H1 (cell line): ENCODE measurements at regions not wholly inside any gene's neighbourhood (a gene's known extent, or its start where the extent isn't known, plus 50 kb on each side); places are given as distances from the start of the nearest gene placed in this dataset.

ENCODE experiments used
- CTCF ChIA-PET: fragments of 300-600 bp; sonication (Branson Sonifier 250); formaldehyde crosslinking; loops from one replicate; lab custom pipeline; 2021; ENCODE audit not compliant: partially characterized antibody; lab: Charles Lee
- POLR2A ChIA-PET: fragments of 300-600 bp; sonication (Branson Sonifier 250); formaldehyde crosslinking; loops from one replicate; lab custom pipeline; 2021; ENCODE audit warnings: inconsistent platforms; ENCODE audit not compliant: partially characterized antibody; lab: Charles Lee
- DNase-seq, 2 experiments: peaks; one replicate each; pipeline versions ENCODE4 v3.0.0 to v3.0.0-alpha.2; 2010 to 2022; ENCODE audit warnings: low spot score in 2 of 2, low read depth in 1 of 2, mixed read lengths in 1 of 2
- FAIRE-seq: peaks from 2 replicates; lab custom pipeline; 2011; peaks lifted over from hg19 to GRCh38; lab: Jason Lieb, UNC
- H2AFZ ChIP-seq: 2 replicates; pipeline ENCODE4 v1.8.1; 2012; ENCODE audit warnings: low read length, inconsistent platforms
- H2AK5ac ChIP-seq: 2 replicates; pipeline ENCODE4 v1.6.1; 2013; ENCODE audit warnings: low read depth, low read length
- H2BK120ac ChIP-seq: replicated peaks from 2 replicates; pipeline ENCODE3; 2013; ENCODE audit warnings: low read depth, low read length, inconsistent platforms
- H2BK12ac ChIP-seq: 2 replicates; pipeline ENCODE4 v1.6.1; 2013; ENCODE audit warnings: low read depth, low read length
- H2BK15ac ChIP-seq: 2 replicates; pipeline ENCODE4 v1.6.1; 2013; ENCODE audit warnings: low read length
- H2BK20ac ChIP-seq: 2 replicates; pipeline ENCODE4 v1.6.1; 2013; ENCODE audit warnings: low read length
- H2BK5ac ChIP-seq: 2 replicates; pipeline ENCODE4 v1.6.1; 2013; ENCODE audit warnings: low read depth, low read length
- H3K14ac ChIP-seq: 2 replicates; pipeline ENCODE4 v1.6.1; 2013; ENCODE audit warnings: inconsistent platforms; ENCODE audit not compliant: insufficient read length
- H3K18ac ChIP-seq: 2 replicates; pipeline ENCODE4 v1.6.1; 2013; ENCODE audit warnings: low read length; ENCODE audit errors: extremely low read depth
- H3K23ac ChIP-seq: 2 replicates; pipeline ENCODE4 v1.6.1; 2013; ENCODE audit warnings: inconsistent platforms; ENCODE audit not compliant: insufficient read length
- H3K23me2 ChIP-seq: 2 replicates; pipeline ENCODE4 v1.6.1; 2013; ENCODE audit warnings: low read depth, low read length
- H3K27ac ChIP-seq: 2 replicates; pipeline ENCODE4 v1.6.1; 2011; ENCODE audit warnings: low read depth, low read length, inconsistent platforms
- H3K27me3 ChIP-seq, 4 experiments: replicated peaks in 1 of 4; 1 replicate in 1 of 4; 2 replicates in 3 of 4; pipeline versions ENCODE4 v1.6.1 to v1.8.1; 2011 to 2013; ENCODE audit warnings: low read length in 3 of 4, mild to moderate bottlenecking in 3 of 4, inconsistent platforms in 2 of 4, mixed read lengths in 2 of 4, moderate library complexity in 1 of 4; ENCODE audit not compliant: control insufficient read depth in 3 of 4, insufficient read depth in 3 of 4; ENCODE audit errors: extremely low read depth in 1 of 4
- H3K36me3 ChIP-seq, 4 experiments: 2 replicates each; pipeline versions ENCODE4 v1.6.1 to v1.8.1; 2011 to 2013; ENCODE audit warnings: mild to moderate bottlenecking in 4 of 4, low read length in 3 of 4, moderate library complexity in 2 of 4, control low read depth in 1 of 4, inconsistent platforms in 1 of 4; ENCODE audit not compliant: insufficient read depth in 4 of 4, control insufficient read depth in 2 of 4
- H3K4ac ChIP-seq: replicated peaks from 2 replicates; pipeline ENCODE3; 2013; ENCODE audit warnings: low read length, low read depth, mixed read lengths, inconsistent platforms; ENCODE audit not compliant: insufficient read length
- H3K4me1 ChIP-seq, 4 experiments: replicated peaks in 1 of 4; 1 replicate in 1 of 4; 2 replicates in 3 of 4; pipeline versions ENCODE4 v1.6.1 to v1.8.1; 2011 to 2013; ENCODE audit warnings: low read length in 3 of 4, inconsistent platforms in 2 of 4, mixed read lengths in 1 of 4; ENCODE audit not compliant: insufficient read depth in 4 of 4, control insufficient read depth in 3 of 4
- H3K4me2 ChIP-seq, 2 experiments: 2 replicates each; pipeline versions ENCODE4 v1.6.1 to v1.8.1; 2011 to 2013; ENCODE audit warnings: low read depth in 2 of 2, low read length in 2 of 2, control low read depth in 1 of 2, inconsistent platforms in 1 of 2, mild to moderate bottlenecking in 1 of 2; ENCODE audit not compliant: insufficient read depth in 1 of 2
- H3K4me3 ChIP-seq, 4 experiments: fragments of 200-600, 300-600 bp in 1 of 4; sonication (generic), shearing (Covaris generic), sonication (Bioruptor Twin) in 1 of 4; 2 replicates each; pipeline versions ENCODE4 v1.5.1 to v1.8.1; 2011 to 2016; ENCODE audit warnings: low read length in 4 of 4, low read depth in 3 of 4, control low read depth in 2 of 4, inconsistent platforms in 2 of 4, mild to moderate bottlenecking in 2 of 4, mixed read lengths in 1 of 4, moderate library complexity in 1 of 4; ENCODE audit not compliant: insufficient read depth in 2 of 4; ENCODE audit errors: extremely low read depth in 1 of 4
- H3K56ac ChIP-seq: replicated peaks from 2 replicates; pipeline ENCODE3; 2013; ENCODE audit warnings: low read depth, mild to moderate bottlenecking, mixed read lengths, low read length, inconsistent platforms; ENCODE audit not compliant: insufficient read length
- H3K79me1 ChIP-seq: 2 replicates; pipeline ENCODE4 v1.6.1; 2013; ENCODE audit warnings: low read depth, low read length, control low read depth
- H3K79me2 ChIP-seq, 2 experiments: 2 replicates each; pipeline versions ENCODE4 v1.6.1 to v1.8.1; 2012 to 2013; ENCODE audit warnings: low read length in 2 of 2, mild to moderate bottlenecking in 2 of 2, inconsistent platforms in 1 of 2; ENCODE audit not compliant: insufficient read depth in 2 of 2, control insufficient read depth in 1 of 2
- H3K9ac ChIP-seq, 4 experiments: replicated peaks in 1 of 4; 1 replicate in 1 of 4; 2 replicates in 3 of 4; pipeline versions ENCODE4 v1.6.1 to v1.8.1; 2011 to 2013; ENCODE audit warnings: low read depth in 3 of 4, low read length in 3 of 4, control low read depth in 2 of 4, mild to moderate bottlenecking in 2 of 4, moderate library complexity in 2 of 4, inconsistent platforms in 1 of 4; ENCODE audit errors: extremely low read depth in 1 of 4
- H3K9me3 ChIP-seq, 2 experiments: 2 replicates each; pipeline versions ENCODE4 v1.6.1 to v1.8.1; 2012 to 2013; ENCODE audit warnings: mild to moderate bottlenecking in 2 of 2, moderate library complexity in 2 of 2, control low read depth in 1 of 2, inconsistent platforms in 1 of 2, low read depth in 1 of 2, low read length in 1 of 2, mixed read lengths in 1 of 2; ENCODE audit not compliant: insufficient read depth in 2 of 2
- H4K20me1 ChIP-seq, 2 experiments: replicated peaks in 1 of 2; 2 replicates each; pipeline versions ENCODE3 to v1.8.1; 2011 to 2013; ENCODE audit warnings: inconsistent platforms in 2 of 2, low read length in 2 of 2, mild to moderate bottlenecking in 1 of 2; ENCODE audit not compliant: insufficient read depth in 2 of 2, control insufficient read depth in 1 of 2
- H4K5ac ChIP-seq: 2 replicates; pipeline ENCODE4 v1.6.1; 2013; ENCODE audit warnings: low read length, low read depth, mixed read lengths, inconsistent platforms; ENCODE audit not compliant: insufficient read length
- H4K8ac ChIP-seq: 2 replicates; pipeline ENCODE4 v1.8.0; 2013; ENCODE audit warnings: mild to moderate bottlenecking, moderate library complexity, low read length, inconsistent platforms; ENCODE audit not compliant: insufficient read depth; ENCODE audit errors: extremely low read depth
- H4K91ac ChIP-seq: replicated peaks from 2 replicates; pipeline ENCODE3; 2013; ENCODE audit warnings: low read length, mixed read lengths, inconsistent platforms; ENCODE audit not compliant: insufficient read length
- JUN ChIP-seq: IDR thresholded peaks from 2 replicates; pipeline ENCODE4 v1.6.1; 2011; ENCODE audit warnings: low read depth, mild to moderate bottlenecking, improper control_type of control experiment, low read length
- RBBP5 ChIP-seq: IDR thresholded peaks from 2 replicates; pipeline ENCODE4 v1.7.1; 2012; ENCODE audit warnings: low read depth, mild to moderate bottlenecking, inconsistent platforms, low read length, moderate library complexity, borderline replicate concordance
- RNF2 ChIP-seq: fragments of 200-900, 300-1000 bp; sonication (generic); IDR thresholded peaks from 2 replicates; pipeline ENCODE4 v1.7.1; 2016; ENCODE audit warnings: borderline replicate concordance, low read depth, mild to moderate bottlenecking, antibody characterized with exemption, low read length; ENCODE audit not compliant: poor library complexity, severe bottlenecking; ENCODE audit errors: missing control alignments
- SAP30 ChIP-seq: fragments of 300-600 bp; sonication (generic); IDR thresholded peaks from 2 replicates; pipeline ENCODE4 v1.7.1; 2012; ENCODE audit warnings: low read length, moderate library complexity, mild to moderate bottlenecking, inconsistent platforms; ENCODE audit not compliant: insufficient read depth, insufficient replicate concordance
- WGBS, 2 experiments: shearing (Covaris generic) in 1 of 2; methylation state at CpG; one replicate each; pipeline versions ENCODE4 v1.1.6 to v1.1.7; 2013 to 2015; ENCODE audit warnings: low lambda C conversion rate in 2 of 2, mixed read lengths in 2 of 2, inconsistent platforms in 1 of 2, low coverage in 1 of 2, missing lambda C conversion rate in 1 of 2; ENCODE audit not compliant: insufficient replicate concordance in 2 of 2, insufficient coverage in 1 of 2, insufficient read length in 1 of 2; ENCODE audit errors: extremely low coverage in 1 of 2, missing lambda C conversion rate in 1 of 2; 5-methylcytosine and 5-hydroxymethylcytosine counted together

- Histone ChIP-seq H4K91ac (no peak overlapping the region), H3K14ac (no peak overlapping the region), H3K23ac (no peak overlapping the region), H3K79me2 (no peaks in the 10 kb centered on the region), H2BK15ac (no peak overlapping the region), H3K27ac (no peak overlapping the region), H4K8ac (no peak overlapping the region), H3K4me3 (no peak overlapping the region), H3K9me3 (no peaks in the 10 kb centered on the region), H3K56ac (no peak overlapping the region), H3K4me1 (peaks cover 0 to 2% (median 0%) of the 10 kb centered on the region in 4 experiments; a peak in 1 of 7 replicates), H3K4me2 (no peak overlapping the region), H4K20me1 (no peaks in the 10 kb centered on the region), H2AFZ (no peak overlapping the region), H4K5ac (no peak overlapping the region), H3K27me3 (no peaks in the 10 kb centered on the region), H3K79me1 (no peaks in the 10 kb centered on the region), H3K18ac (no peak overlapping the region), H2AK5ac (no peak overlapping the region), H3K9ac (no peak overlapping the region), H3K23me2 (no peaks in the 10 kb centered on the region), H2BK20ac (no peak overlapping the region), H2BK5ac (no peak overlapping the region), H2BK120ac (no peak overlapping the region), H3K4ac (no peak overlapping the region), H3K36me3 (no peaks in the 10 kb centered on the region), H2BK12ac (no peak overlapping the region)
- FAIRE-seq (no peak), DNase-seq (no peak)
- TF ChIP-seq RBBP5 (no peak), SAP30 (no peak), RNF2 (no peak), JUN (no peak)
- CTCF ChIA-PET, result interaction anchor here (1.0 kb wide), 1 partner anchor 14 kb away, joined by 4 read pairs; no protein-coding TSS in a partner anchor
- POLR2A ChIA-PET, result no interaction called here
- 85% methylated on average over 14 of the region's 14 CpGs; no CpG with 5 or more reads in 1 of the 2 experiments for WGBS, 2 experiments
Observed at GRCh38 chr5:4628645-4629385, 511.3 kb upstream of the ADAMTS16 start.
